Cardiac septum (tissue), 1 donor: ENCODE measurements at regions not wholly inside any gene's neighbourhood (a gene's known extent, or its start where the extent isn't known, plus 50 kb on each side); places are given as distances from the start of the nearest gene placed in this dataset.
"Not testable (repeated sequence)": the region's sequence is repeated elsewhere in the genome, so short reads cannot be mapped to it uniquely, and the experiment has no call there.

Experiments used
- DNase-seq: peaks from one replicate; pipeline ENCODE4 v3.0.0-alpha.2; 2020; ENCODE audit warnings: low spot score
- intact Hi-C: fragments of 100-400 bp; cut with DNase I; formaldehyde crosslinking; loops from one replicate; pipeline ENCODE4 v1.14.0; 2022
- donor health status: DM: no; HTN: no; CAD: no.

DNA sequence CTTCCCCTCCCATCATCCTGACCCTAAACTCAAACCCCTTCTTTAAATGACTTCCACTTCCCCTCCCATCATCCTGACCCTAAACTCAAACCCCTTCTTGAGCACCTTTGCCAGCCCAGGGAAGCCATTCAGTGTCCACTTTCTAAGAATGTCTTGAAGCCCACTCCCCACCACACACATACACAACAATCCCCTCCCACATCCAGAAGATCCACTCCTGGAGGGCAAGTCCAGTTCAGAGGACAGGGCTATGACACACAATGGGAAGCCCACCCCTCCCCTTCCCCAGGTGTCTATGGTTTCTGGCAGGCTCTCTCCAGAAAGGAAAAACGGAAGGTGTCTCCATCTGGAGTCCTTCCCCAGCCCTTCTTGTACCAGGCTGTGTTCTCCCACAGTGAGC lies 117.1 kb downstream of the KCNA5 start:
- intact Hi-C loops: no loop called here

DNA sequence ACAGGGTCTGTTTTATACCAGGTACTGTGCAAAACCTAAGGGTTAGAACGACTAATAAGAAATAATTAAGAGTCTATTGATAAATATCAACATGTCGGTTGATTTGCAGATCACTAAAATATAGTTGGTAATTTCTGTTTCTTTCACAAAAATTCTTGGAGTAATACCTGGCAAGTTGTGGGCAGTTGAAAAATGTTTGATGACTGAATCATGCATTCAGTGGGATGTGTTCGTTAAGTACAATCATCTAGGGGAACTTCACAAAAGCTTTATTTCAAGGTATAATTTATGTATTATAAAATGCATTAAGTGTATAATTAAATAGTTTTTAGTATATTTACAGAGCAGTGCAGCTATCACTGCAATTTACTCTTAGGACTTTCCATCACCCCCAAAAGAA lies 120.0 kb downstream of the KCNA5 start:
- intact Hi-C loops: no loop called here
- DNase-seq: no peak

More for the DNA sequence above, 117.1 kb downstream of the KCNA5 start:
- DNase-seq: no peak

- DNase-seq: no peak
- intact Hi-C loops: no loop called here
Observed at GRCh38 chr12:5165296-5165970, 121.8 kb downstream of the KCNA5 start.

- DNase-seq: no peak
- intact Hi-C loops: no loop called here
Observed at GRCh38 chr12:5166976-5167375, 123.3 kb downstream of the KCNA5 start.

DNA sequence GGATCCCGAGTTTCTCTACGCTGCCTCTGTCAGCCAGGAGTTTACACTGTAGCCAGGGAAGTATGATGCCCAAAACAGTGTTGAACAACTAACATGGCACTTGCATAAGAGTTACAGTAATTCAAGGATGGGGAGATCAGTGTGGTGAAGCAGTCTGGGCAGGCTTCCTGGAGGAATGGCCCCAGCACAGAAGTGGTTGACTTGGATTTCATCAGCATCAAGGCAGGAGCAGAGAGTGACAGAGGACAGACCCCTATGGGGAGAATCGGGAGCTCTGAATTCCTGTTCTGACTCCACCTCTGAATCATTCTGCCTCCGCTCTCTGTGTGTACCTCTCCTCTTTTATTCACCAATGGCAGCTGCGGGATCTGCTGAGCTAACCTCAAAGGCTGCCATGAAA lies 124.5 kb downstream of the KCNA5 start:
- DNase-seq: no peak
- intact Hi-C loops: no loop called here

- DNase-seq: no peak
- intact Hi-C loops: loop anchor here (5.0 kb wide), 1 partner anchor 271 kb away; no protein-coding TSS in a partner anchor
Observed at GRCh38 chr12:5170844-5171243, 127.2 kb downstream of the KCNA5 start.

- intact Hi-C loops: loop anchor here (5.0 kb wide), 1 partner anchor 271 kb away; no protein-coding TSS in a partner anchor
- no peak for DNase-seq
Observed at GRCh38 chr12:5171701-5172100, 128.0 kb downstream of the KCNA5 start.

GRCh38 chr12:5172886-5173285 lies 129.2 kb downstream of the KCNA5 start:
- intact Hi-C loops: loop anchor here (5.0 kb wide), 1 partner anchor 269 kb away; no protein-coding TSS in a partner anchor
- DNase-seq: no peak

DNA sequence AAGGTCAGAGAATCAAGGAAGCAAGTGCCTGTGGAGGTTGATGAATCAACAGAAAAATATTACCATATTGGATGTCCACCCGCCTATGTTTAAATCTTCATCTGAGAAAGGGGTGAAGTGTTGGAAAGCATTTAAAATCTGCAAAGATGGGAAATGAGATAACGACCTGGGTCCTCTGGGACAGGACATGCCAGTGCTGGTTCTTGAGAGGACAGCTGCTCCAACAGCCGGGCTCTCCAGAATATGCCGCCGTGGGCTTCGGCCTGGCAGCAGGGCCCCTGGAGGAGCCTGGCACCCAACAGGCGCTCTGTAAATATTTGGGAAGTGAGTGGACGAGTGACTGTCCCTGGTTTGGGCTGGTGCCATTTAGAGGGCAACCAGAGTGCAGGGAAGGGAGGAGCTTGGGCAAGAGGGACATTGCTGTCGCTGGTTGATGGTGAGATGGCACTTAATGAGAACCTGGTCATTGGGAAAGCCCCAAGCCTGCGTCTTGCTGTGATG lies 129.9 kb downstream of the KCNA5 start:
- intact Hi-C loops: loop anchor here (5.0 kb wide), 1 partner anchor 269 kb away; no protein-coding TSS in a partner anchor
- DNase-seq: no peak

GRCh38 chr12:5175415-5175814 lies 131.7 kb downstream of the KCNA5 start:
- intact Hi-C loops: not testable (repeated sequence)

DNA sequence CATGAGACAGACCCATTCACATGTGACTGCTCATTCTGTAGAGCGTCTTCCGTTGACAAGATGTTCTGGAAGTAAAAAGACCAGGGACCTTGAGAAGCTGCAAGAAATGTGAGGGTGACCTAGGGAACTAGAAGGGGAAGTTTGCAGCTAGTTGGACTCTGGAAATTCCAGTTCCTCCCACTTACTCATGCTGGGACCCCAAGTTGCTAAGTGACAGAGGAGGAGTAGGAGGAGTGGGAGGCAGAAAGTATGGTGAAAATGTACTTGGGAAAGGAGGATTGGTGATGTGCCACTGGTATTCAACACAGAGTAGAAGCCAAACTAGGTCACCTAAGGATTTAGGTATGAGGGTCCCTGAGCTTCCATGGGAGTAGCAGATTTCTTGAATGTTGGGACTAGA lies 132.4 kb downstream of the KCNA5 start:
- no peak for DNase-seq
- intact Hi-C loops: no loop called here

More at GRCh38 chr12:5175415-5175814, 131.7 kb downstream of the KCNA5 start:
- not testable (repeated sequence) for DNase-seq

DNA sequence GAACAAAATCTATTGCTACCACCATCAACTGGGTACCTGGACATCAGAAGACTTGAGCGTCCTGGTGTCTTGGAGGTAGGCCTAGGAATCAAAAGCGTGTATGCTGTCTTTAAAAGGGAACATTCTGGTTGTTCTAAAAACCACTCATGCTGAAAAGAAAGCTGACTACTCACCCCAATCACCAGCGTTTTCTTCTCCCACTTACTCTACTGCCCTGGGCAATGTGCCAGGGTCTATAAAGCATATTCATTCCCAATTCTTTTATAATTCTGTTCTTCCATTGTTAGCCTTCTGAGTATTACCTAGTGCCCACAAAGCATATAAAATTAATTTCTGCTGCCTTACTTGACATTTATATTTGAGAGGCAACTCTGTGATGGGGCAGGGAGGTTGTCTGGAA lies 133.4 kb downstream of the KCNA5 start:
- DNase-seq: no peak
- intact Hi-C loops: no loop called here

DNA sequence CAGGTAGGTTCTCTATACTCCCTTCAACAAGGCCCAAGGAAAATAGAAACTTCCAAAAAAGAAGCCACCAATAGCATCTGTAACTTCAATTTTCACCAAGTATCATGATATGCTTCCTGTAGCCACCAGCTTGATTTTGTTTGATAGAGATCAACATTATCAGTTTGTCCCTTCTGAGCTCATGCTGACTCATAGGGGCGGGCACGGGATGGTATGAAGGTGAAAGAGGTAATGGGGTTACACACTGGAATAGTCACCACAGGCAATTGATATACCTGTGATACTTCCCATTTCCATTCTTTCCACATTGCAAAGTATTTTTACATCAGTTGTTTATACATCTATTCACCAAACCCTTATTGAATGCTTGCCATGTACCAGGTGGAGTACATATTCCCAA lies 134.1 kb downstream of the KCNA5 start:
- intact Hi-C loops: no loop called here
- no peak for DNase-seq

DNA sequence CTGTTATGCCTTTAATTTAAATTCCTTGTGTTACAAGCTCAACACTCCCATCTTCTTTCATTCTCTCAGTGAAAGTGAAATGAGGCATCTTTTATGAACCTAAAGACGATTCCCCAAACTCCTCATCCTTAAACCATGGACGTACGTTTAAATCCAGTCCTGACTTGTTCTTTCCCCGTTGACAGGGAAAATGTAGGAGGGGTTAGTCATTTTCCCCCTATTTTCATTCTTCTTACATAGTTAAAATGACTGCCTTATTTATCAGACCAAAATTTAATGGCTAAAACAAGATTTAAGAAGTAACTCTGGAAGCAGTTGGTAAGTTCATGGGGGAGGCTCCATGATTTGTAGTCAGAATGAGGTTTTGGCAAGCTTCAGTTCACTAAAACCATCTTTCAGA lies 134.9 kb downstream of the KCNA5 start:
- no peak for DNase-seq
- intact Hi-C loops: no loop called here

GRCh38 chr12:5180496-5180895 lies 136.8 kb downstream of the KCNA5 start:
- DNase-seq: no peak
- intact Hi-C loops: no loop called here

DNA sequence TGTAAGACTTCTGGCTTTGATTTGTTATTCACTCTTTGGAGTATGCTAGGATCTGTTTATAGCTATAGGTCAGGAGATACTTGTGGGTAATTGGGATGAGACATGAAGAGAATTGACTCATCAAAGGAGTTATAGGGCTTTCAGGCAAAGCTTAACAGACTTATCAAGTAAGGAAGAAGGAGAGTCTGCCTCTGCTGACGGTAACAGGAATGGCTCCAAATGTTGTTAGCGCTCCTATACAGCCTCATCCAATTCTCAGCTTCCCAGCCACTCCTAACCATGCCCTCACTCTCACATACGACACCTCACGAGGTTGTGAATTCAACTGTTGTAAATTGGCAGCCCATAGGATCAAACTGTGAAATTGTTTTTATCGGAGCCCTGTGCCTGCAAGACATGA lies 140.5 kb downstream of the KCNA5 start:
- intact Hi-C loops: no loop called here
- no peak for DNase-seq

- no peak for DNase-seq
- intact Hi-C loops: no loop called here
Observed at GRCh38 chr12:5185435-5186069, 141.9 kb downstream of the KCNA5 start.

DNA sequence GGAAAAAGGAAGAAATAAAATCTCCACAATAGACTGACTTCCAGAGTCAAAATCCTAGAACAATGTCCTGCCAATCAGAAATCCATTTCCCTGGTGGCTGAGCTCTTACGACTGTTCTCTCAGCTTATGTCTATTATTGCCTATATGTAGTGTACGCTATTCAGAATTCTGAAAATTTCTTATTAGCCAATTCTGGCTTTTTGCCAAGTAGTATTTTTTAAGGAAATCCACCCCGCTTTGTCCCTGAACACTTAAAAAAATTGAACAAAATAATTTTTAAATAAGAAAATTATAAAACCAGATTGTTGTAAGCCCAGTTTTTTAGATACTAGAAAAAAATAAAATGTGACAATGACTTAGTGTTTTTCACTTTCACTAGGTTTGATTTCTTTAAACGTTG lies 143.0 kb downstream of the KCNA5 start:
- intact Hi-C loops: no loop called here
- no peak for DNase-seq

GRCh38 chr12:5187136-5187535 lies 143.5 kb downstream of the KCNA5 start:
- intact Hi-C loops: no loop called here
- no peak for DNase-seq

- no peak for DNase-seq
- intact Hi-C loops: no loop called here
Observed at GRCh38 chr12:5188472-5188871, 144.8 kb downstream of the KCNA5 start.

- no peak for DNase-seq
- intact Hi-C loops: no loop called here
Observed at GRCh38 chr12:5189173-5189572, 145.5 kb downstream of the KCNA5 start.
